Progenitor cell of endocrine pancreas (in vitro differentiated cells): ENCODE measurements at regions not wholly inside any gene's neighbourhood (a gene's known extent, or its start where the extent isn't known, plus 50 kb on each side); places are given as distances from the start of the nearest gene placed in this dataset.

Experiments
- DNase-seq: peaks from one replicate; pipeline ENCODE4 v3.0.0; 2021; ENCODE audit warnings: low spot score; ENCODE audit not compliant: unreplicated experiment
- H3K27ac Mint-ChIP-seq: 2 replicates; pipeline ENCODE4 v1.8.0; 2021; ENCODE audit warnings: mild to moderate bottlenecking, moderate library complexity, mixed read lengths
- H3K27me3 Mint-ChIP-seq: 2 replicates; pipeline ENCODE4 v1.8.0; 2021; ENCODE audit warnings: mixed read lengths
- H3K36me3 Mint-ChIP-seq: 2 replicates; pipeline ENCODE4 v1.8.0; 2022; ENCODE audit warnings: mixed read lengths; ENCODE audit not compliant: insufficient read depth
- H3K4me1 Mint-ChIP-seq: 2 replicates; pipeline ENCODE4 v1.8.0; 2021; ENCODE audit warnings: low read depth, mixed read lengths
- H3K4me3 Mint-ChIP-seq: 2 replicates; pipeline ENCODE4 v1.8.0; 2021; ENCODE audit warnings: low read depth, mild to moderate bottlenecking, moderate library complexity, mixed read lengths
- H3K9me3 Mint-ChIP-seq: 2 replicates; pipeline ENCODE4 v1.8.0; 2021; ENCODE audit warnings: low read depth, mixed read lengths
- TF ChIP-seq, protein P1 (sequence below): fragments of 200-600 bp; sonication (generic); IDR thresholded peaks from one replicate; pipeline ENCODE4 v1.5.0; 2021; ENCODE audit warnings: antibody characterized with exemption, mild to moderate bottlenecking; ENCODE audit not compliant: unreplicated experiment

DNA sequence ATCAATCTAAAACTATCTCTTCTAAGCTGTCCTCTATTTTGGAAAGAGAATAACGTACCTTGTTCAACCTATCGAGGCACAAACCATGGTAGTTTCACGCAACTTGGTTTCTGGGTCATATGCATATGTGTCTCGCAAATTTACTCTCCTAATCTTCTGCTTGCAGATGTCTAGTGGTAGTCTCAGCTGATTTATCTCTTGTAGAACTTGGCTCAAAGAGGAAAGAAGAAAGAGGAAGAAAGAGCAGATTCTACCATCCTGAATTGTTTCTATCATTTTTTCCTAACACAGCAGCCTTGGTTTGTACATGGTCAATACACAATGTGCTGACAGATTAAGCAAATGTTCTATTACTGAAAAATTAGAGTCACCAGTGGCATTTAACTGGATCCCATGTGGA, 282.3 kb downstream of the SPRY2 start:
- H3K27me3 Mint-ChIP-seq: no peaks in the 10 kb centered on the region
- TF ChIP-seq, protein P1, sequence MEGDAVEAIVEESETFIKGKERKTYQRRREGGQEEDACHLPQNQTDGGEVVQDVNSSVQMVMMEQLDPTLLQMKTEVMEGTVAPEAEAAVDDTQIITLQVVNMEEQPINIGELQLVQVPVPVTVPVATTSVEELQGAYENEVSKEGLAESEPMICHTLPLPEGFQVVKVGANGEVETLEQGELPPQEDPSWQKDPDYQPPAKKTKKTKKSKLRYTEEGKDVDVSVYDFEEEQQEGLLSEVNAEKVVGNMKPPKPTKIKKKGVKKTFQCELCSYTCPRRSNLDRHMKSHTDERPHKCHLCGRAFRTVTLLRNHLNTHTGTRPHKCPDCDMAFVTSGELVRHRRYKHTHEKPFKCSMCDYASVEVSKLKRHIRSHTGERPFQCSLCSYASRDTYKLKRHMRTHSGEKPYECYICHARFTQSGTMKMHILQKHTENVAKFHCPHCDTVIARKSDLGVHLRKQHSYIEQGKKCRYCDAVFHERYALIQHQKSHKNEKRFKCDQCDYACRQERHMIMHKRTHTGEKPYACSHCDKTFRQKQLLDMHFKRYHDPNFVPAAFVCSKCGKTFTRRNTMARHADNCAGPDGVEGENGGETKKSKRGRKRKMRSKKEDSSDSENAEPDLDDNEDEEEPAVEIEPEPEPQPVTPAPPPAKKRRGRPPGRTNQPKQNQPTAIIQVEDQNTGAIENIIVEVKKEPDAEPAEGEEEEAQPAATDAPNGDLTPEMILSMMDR: no peak
- H3K36me3 Mint-ChIP-seq: peaks cover 6% of the 10 kb centered on the region
- H3K9me3 Mint-ChIP-seq: peaks cover 21% of the 10 kb centered on the region
- H3K4me1 Mint-ChIP-seq: peaks cover 10% of the 10 kb centered on the region
- no peak for DNase-seq
- H3K27ac Mint-ChIP-seq: no peak overlapping the region
- no peak overlapping the region for H3K4me3 Mint-ChIP-seq

DNA sequence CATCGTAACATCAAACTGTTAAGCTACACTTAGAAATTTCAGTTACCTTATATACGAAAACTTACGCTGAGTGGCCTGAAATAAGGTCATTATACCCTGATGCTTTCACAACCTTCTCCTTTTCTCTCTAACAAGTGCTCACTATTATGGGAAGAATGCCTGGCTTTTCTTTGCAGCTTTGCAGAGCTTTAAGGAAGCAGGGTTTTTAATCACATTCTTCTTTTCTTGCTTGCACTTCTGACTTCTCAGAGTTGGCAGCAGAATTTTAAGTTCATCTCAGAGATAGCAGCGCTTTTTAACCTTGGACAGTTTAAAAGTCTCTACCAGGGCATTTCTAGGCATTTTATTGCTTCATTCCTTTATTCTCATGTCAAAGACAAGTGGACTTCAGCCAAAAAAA, 285.1 kb downstream of the SPRY2 start:
- no peak overlapping the region for H3K4me3 Mint-ChIP-seq

DNA sequence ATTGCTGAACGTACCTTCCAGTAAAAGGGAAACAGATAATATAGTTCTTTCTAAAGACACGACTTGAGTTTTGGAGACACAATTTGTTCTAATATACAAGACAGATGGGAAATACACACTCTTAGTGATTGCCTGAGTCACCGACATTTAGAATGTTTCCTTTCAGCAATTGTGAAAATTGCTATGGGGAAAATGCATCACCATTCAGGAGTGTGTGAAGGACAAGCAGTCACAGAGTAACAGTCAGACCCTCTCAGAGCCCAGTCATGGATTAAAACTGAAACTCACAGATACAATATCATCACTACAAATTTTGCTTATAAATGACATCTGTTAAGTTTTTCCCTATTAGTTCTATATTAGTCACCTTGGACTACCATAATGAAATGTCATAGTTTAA, 286.1 kb downstream of the SPRY2 start:
- TF ChIP-seq, protein P1: no peak
- H3K36me3 Mint-ChIP-seq: peaks cover 2% of the 10 kb centered on the region
- peaks cover 3% of the 10 kb centered on the region for H3K27me3 Mint-ChIP-seq
- H3K9me3 Mint-ChIP-seq: peaks cover 12% of the 10 kb centered on the region
- no peak overlapping the region for H3K4me3 Mint-ChIP-seq
- H3K4me1 Mint-ChIP-seq: peaks cover 10% of the 10 kb centered on the region
- no peak for DNase-seq
- H3K27ac Mint-ChIP-seq: no peak overlapping the region

More for the DNA sequence above, 285.1 kb downstream of the SPRY2 start:
- no peak overlapping the region for H3K27ac Mint-ChIP-seq
- peaks cover 5% of the 10 kb centered on the region for H3K36me3 Mint-ChIP-seq
- peaks cover 10% of the 10 kb centered on the region for H3K4me1 Mint-ChIP-seq
- no peak for DNase-seq
- H3K27me3 Mint-ChIP-seq: peaks cover 3% of the 10 kb centered on the region
- peaks cover 18% of the 10 kb centered on the region for H3K9me3 Mint-ChIP-seq
- TF ChIP-seq, protein P1: no peak

DNA sequence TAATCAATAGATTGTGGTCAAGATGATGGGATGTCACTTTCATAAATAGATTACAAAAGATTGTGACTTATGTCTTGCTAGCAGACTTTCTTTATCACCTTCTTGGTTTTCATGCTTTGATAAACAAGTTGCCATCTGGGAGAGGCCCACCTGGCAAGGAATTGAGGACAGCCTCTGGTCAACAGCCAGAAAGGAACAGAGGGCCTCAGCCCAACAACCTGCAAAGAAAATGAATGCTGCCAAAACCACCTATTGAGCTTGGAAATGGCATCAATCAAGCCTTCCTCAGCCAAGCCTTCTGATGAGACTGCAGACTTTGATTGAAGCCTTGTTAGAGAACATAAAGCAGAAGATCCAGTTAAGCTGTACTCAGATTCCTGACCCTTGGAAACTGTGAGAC, 288.6 kb downstream of the SPRY2 start:
- H3K4me1 Mint-ChIP-seq: peaks cover 22% of the 10 kb centered on the region
- DNase-seq: no peak
- no peaks in the 10 kb centered on the region for H3K9me3 Mint-ChIP-seq

DNA sequence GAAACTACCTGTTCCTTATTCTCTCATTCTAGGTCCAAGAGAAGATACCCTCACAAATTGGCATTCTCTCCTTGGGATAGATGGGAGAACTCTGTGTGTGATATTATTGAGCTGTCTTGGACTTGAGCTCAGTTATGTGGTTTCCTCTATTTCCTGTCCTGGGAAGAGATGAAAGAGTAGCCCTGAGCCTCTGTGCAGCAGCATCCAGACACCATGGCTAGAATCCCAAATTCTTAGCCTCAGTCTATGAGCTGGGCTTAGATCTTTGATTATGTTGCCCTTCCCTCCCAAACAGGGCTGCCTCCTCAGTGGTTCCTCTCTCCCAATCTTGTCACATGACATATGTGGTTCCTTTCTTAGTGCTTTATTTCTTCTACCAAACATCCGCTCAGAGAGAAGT, 290.7 kb downstream of the SPRY2 start:
- Mint-ChIP-seq H3K4me1 (peaks cover 12% of the 10 kb centered on the region), H3K9me3 (no peaks in the 10 kb centered on the region), H3K27ac (no peak overlapping the region), H3K36me3 (no peaks in the 10 kb centered on the region), H3K4me3 (no peak overlapping the region), H3K27me3 (peaks cover 3% of the 10 kb centered on the region)
- DNase-seq: no peak
- TF ChIP-seq, protein P1: no peak

More for the DNA sequence above, 288.6 kb downstream of the SPRY2 start:
- TF ChIP-seq, protein P1: no peak
- Mint-ChIP-seq H3K36me3 (no peaks in the 10 kb centered on the region), H3K27me3 (peaks cover 3% of the 10 kb centered on the region), H3K4me3 (no peak overlapping the region), H3K27ac (no peak overlapping the region)
